COLO668 (cell line): ENCODE measurements at regions not wholly inside any gene's neighbourhood (a gene's known extent, or its start where the extent isn't known, plus 50 kb on each side); places are given as distances from the start of the nearest gene placed in this dataset.
"Not testable (repeated sequence)": the region's sequence is repeated elsewhere in the genome, so short reads cannot be mapped to it uniquely, and the experiment has no call there.

Experiments used
- DNase-seq: peaks from one replicate; lab custom pipeline; 2025; ENCODE audit not compliant: unreplicated experiment; lab: John Stamatoyannopoulos, UW

DNA sequence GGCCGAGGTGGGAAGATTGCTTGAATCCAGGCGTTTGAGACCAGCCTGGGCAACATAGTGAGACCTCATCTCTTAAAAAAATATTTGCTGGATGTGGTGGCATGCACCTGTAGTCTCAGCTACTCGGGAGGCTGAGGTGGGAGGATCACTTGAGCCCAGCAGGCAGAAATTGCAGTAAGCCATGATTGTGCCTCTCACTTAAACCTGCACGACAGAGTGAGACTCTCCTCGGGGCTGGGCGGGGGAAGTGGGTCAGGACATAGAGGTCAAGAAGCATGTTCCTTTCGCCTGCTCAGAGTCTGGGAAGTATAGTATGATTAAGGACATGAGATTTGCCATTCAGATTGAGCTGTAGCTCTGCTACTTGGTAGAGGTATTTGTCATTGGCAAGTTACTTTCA is 52.3 kb downstream of the SEPTIN7 start:
- DNase-seq = not testable (repeated sequence)

DNA sequence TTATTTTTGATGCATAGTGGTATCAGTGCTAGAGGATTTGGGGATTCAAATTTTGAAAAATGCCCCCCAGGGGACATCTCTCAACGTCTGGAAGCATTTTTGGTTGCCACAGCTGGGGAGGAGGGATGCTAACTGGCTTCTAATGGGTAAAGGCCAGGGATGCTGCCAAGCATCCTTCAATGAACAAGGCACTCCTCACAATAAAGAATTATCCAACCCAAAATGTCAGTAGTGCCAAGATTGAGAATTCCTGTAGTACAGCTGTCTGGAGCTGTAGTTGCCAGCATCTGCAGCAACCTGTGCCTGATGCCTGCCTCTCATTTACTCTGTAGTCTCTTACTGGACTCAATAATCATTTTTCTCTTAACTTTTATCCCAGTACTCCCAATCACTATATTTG is 53.5 kb downstream of the SEPTIN7 start:
- DNase-seq = no peak

- DNase-seq = no peak
Observed at GRCh38 chr7:35856175-35856574, 55.3 kb downstream of the SEPTIN7 start.

DNA sequence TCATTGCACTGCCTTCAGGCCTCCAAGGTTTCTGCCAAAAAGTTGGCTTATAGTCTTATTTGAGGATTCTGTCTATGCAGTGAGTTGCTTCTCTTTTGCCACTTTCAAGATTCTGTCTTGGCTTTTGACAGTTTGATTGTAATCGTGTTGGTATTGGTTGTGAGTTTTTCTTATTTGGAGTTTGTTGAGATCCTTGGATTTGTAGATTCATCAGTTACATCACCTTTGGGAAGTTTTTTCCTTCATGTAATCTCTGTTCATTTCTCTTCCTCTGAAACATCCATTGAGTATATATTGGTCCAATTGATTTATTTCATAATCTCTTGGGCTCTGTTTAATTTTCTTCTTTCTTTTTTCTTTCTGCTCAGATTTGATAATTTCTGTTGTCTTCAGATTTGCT is 59.8 kb downstream of the SEPTIN7 start:
- no peak for DNase-seq

DNA sequence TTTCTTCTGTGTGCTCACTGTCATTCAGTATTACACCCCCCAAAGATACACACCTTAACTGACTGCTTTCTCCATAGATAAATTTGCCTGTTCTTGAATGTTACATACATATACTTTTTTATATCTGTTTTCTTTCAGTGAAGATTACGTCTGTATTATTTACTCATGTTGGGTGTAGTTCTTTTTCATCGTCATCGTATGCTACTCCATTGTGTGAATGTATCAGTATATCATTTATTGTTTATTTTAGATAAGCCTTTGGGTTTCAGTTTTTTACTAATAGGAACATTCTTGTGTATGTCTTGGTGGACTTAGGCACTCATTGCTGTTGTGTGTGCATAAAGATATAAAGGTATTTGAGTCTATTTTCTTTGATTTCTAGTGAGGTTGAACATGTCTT is 64.4 kb downstream of the SEPTIN7 start:
- DNase-seq = no peak

DNA sequence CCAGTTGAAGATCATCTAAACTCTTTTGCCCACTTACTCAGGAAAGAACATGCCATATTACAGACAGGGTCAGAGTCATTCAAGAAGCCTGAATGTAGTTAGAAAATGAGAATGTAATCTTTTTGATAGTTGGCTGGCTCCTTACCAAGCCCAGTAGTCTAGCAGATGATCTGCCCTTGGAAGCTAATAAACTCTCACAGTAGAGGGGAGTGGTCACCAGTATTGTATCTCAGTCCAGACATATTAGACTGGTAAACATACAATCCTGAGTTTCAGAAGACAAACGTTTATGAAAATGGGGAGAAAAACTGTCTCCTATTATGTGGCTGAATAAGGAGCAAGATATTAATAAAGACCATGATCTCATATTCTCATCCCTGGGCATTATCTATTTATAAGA is 65.3 kb downstream of the SEPTIN7 start:
- no peak for DNase-seq

- not testable (repeated sequence) for DNase-seq
Observed at GRCh38 chr7:35869117-35869516, 68.3 kb downstream of the SEPTIN7 start.

- DNase-seq = no peak
Observed at GRCh38 chr7:35869810-35870209, 69.0 kb downstream of the SEPTIN7 start.

DNA sequence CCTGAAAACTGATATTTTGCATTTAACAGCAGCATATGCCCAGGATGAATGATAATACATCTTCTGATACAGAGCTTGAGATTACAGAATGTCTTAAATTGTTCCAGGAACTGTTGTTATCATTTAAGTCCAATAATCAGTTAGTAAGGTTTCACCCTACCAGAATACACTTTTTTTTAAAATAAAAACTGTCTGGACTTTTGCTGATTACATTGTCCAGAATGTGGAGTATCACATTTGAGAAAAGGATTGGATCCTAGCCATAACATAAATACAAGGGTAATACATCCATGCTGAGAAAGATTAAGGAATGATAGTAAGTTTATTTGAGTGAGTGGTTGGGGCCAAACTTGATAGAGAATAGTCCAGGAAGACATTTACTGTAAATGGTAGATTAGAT is 71.0 kb downstream of the SEPTIN7 start:
- no peak for DNase-seq

DNA sequence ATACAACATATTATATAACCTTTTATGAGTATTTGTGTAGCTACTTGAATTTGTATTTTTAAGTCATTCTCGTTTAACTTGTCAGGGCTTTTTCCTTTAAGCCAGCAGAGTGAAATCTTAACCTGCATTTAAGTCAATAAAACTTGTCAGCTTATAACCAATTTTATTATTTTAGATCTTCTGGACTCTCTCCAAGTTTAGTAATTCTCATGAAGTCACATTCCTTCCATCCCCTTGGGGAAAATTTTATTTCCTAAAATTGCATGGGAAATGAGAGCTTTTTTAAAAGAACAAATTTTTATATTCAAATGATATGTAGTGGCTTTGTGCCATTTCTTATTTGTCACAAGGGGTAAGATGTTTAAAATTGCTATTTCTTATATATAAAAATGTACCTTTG is 74.0 kb downstream of the SEPTIN7 start:
- DNase-seq = no peak

GRCh38 chr7:35875292-35875691 is 74.4 kb downstream of the SEPTIN7 start:
- no peak for DNase-seq

- no peak for DNase-seq
Observed at GRCh38 chr7:35878351-35878750, 77.5 kb downstream of the SEPTIN7 start.

GRCh38 chr7:35887430-35887829 is 86.6 kb downstream of the SEPTIN7 start:
- DNase-seq = not testable (repeated sequence)

DNA sequence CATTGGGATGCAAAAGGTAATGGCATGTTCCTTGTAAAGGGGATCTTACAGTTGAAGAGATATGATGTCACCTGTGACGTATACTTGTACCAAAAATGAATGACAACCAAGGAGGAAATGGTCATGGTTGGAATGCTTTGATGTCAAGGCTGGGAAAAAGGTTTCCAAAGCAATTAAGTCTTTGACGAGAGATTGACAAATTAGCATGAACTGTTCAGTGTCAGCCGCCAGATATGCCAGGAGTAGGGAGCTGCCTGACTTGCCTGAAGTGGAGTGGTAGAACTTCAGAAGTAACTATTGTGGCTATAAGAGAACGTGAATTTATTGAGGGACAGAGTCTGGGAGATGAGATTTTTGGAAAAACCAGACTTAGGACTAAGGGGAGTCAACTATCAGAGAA is 88.1 kb downstream of the SEPTIN7 start:
- no peak for DNase-seq

DNA sequence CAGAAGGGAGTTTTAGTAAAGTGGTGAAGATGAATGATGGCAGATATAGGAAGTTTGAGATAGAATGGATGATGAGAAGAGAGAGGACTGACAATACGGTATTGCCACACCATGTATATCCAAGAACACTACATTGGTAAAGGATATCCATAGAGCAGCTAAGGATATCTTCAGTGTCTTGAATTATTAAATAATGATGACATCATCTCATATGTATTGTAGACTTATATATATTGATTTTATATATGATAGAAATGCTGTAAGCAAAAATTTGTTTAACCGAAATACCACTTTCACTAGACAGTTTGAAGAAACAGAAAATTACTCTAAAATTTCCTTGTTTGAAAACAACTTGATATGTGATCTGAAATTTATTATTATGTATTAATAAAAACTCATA is 89.0 kb downstream of the SEPTIN7 start:
- no peak for DNase-seq

DNA sequence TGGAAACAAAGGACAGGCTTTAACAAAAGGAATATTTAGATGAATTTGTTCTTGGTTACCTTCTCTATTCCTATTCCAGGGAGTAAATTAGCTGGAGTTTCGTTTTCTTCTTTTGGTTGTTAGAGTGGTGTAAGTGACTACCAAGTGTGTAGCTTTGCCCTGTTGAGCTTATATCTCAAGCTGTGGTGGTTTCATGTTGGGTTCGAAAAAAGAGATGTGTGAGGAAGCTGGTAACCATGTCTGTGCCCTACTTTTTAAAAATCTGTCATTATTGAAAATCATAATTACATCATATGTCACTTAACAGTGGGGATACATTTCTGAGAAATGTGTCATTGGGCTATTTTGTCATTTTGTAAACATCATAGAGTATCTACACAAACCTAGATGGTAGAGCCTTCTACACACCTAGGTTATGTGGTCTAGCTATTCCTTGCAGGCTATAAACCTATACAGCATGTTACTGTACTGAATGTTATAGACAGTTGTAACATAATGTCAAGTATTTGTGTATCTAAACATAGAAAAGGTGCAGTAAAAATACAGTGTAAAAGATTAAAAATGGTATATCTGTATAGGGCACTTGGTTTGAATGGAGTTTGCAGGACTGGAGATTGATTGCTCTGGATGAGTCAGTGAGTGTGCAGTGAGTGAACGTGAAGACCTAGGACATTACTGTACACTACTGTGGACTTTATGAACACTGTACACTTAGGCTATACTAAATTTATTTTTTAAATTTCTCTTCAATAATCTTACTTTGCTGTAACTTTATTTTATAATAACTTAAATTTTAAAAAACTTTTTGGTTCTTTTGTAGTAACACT is 90.4 kb downstream of the SEPTIN7 start:
- no peak for DNase-seq

- no peak for DNase-seq
Observed at GRCh38 chr7:35893649-35894048, 92.8 kb downstream of the SEPTIN7 start.

- DNase-seq = no peak
Observed at GRCh38 chr7:35894721-35895120, 93.9 kb downstream of the SEPTIN7 start.

GRCh38 chr7:35900651-35901050 is 99.8 kb downstream of the SEPTIN7 start:
- DNase-seq = no peak

DNA sequence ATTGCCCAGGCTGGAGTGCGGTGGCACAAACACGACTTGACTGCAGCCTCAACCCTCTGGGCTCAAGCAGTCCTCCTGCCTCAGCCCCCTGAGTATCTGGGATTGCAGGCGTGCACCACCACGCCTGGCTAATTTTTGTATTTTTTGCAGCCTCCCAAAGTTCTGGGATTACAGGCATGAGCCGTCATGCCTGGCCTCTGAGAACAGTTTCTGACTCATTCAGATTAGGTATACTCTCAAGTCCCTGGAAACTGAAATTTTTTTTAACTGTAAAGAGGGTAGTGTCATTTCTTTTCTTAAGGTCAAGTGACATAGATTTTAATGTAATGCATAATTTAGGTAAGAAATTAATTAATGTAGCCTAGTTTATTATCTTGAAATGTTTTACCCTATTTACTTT is 104.7 kb downstream of the SEPTIN7 start:
- no peak for DNase-seq

DNA sequence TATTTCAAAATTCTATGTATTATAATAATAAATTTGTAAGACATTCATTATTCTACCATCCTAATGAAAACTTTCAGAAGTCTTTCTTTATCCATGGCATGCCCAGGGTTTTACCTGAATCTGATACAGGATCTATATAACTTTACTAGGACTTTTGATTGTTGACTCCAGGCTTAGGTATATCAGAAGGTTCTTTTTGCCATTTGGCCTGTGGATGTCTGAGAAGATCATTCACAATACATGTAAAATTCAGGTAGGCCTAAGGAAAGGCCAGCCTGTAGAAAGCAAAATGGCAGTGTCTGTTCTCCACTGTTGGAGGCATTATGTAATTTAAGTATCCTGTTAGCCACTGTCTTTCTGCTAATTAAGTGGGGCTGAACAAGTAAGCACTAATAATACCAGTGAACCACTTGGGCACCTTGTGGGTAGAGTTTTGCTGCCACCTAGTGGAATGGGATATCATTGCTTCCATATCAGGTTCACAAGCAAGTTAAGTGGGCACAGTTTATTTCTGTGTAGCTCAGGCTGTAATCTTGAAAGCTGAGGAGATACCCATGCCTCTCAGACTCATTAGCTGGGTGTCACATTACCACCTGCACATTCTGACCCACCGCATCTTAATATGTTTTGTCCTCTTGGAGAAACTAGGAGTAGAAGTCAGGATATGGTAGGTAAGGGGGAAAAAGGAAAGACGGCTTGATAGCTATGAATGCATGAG is 105.5 kb downstream of the SEPTIN7 start:
- peak; percentile 69 for DNase-seq
